Trophoblast cell (in vitro differentiated cells and primary cell): ENCODE measurements at regions not wholly inside any gene's neighbourhood (a gene's known extent, or its start where the extent isn't known, plus 50 kb on each side); places are given as distances from the start of the nearest gene placed in this dataset.

Source experiments
- DNase-seq, 2 donors: peaks; one replicate each; pipeline ENCODE4 v3.0.0-alpha.2; 2016
- H2AFZ ChIP-seq: 2 replicates; pipeline ENCODE4 v1.6.1; 2013; ENCODE audit warnings: low read length, moderate library complexity, mild to moderate bottlenecking; ENCODE audit not compliant: insufficient read depth, poor library complexity
- H2AK5ac ChIP-seq: 2 replicates; pipeline ENCODE4 v1.6.1; 2013; ENCODE audit warnings: mild to moderate bottlenecking, low read length
- H2BK120ac ChIP-seq: 2 replicates; pipeline ENCODE4 v1.6.1; 2013; ENCODE audit warnings: low read length, mild to moderate bottlenecking, moderate library complexity; ENCODE audit not compliant: insufficient read depth, poor library complexity
- H2BK12ac ChIP-seq: 2 replicates; pipeline ENCODE4 v1.6.1; 2013; ENCODE audit warnings: mild to moderate bottlenecking, low read length, moderate library complexity
- H2BK5ac ChIP-seq: 2 replicates; pipeline ENCODE4 v1.6.1; 2013; ENCODE audit warnings: low read length, low read depth, moderate library complexity, mild to moderate bottlenecking; ENCODE audit not compliant: poor library complexity
- H3K14ac ChIP-seq: 2 replicates; pipeline ENCODE4 v1.6.1; 2013; ENCODE audit warnings: mild to moderate bottlenecking, low read length
- H3K18ac ChIP-seq: 2 replicates; pipeline ENCODE4 v1.6.1; 2013; ENCODE audit warnings: mild to moderate bottlenecking, low read length
- H3K23ac ChIP-seq: 2 replicates; pipeline ENCODE4 v1.6.1; 2013; ENCODE audit warnings: low read length
- H3K27ac ChIP-seq: 2 replicates; pipeline ENCODE4 v1.5.1; 2013; ENCODE audit warnings: low read depth, mild to moderate bottlenecking, inconsistent platforms, low read length, moderate library complexity
- H3K27me3 ChIP-seq: 2 replicates; pipeline ENCODE4 v1.6.1; 2013; ENCODE audit warnings: inconsistent platforms, mild to moderate bottlenecking, low read length, moderate library complexity; ENCODE audit not compliant: insufficient read depth
- H3K36me3 ChIP-seq, 2 experiments: 1 replicate in 1 of 2; 2 replicates in 1 of 2; pipeline ENCODE4 v1.6.1; 2013; ENCODE audit warnings: low read length in 2 of 2, mild to moderate bottlenecking in 2 of 2, moderate library complexity in 1 of 2; ENCODE audit not compliant: insufficient read depth in 2 of 2, control insufficient read depth in 1 of 2
- H3K4ac ChIP-seq: 2 replicates; pipeline ENCODE4 v1.6.1; 2013; ENCODE audit warnings: low read depth, mild to moderate bottlenecking, low read length, moderate library complexity
- H3K4me1 ChIP-seq, 2 experiments: 1 replicate in 1 of 2; 2 replicates in 1 of 2; pipeline ENCODE4 v1.6.1; 2013; ENCODE audit warnings: low read length in 2 of 2, mild to moderate bottlenecking in 2 of 2, moderate library complexity in 1 of 2; ENCODE audit not compliant: insufficient read depth in 2 of 2, control insufficient read depth in 1 of 2
- H3K4me2 ChIP-seq: 2 replicates; pipeline ENCODE4 v1.6.1; 2013; ENCODE audit warnings: inconsistent platforms, mild to moderate bottlenecking, low read length, moderate library complexity
- H3K4me3 ChIP-seq: 2 replicates; pipeline ENCODE4 v1.5.1; 2013; ENCODE audit warnings: mild to moderate bottlenecking, low read depth, low read length, inconsistent platforms
- H3K79me1 ChIP-seq: one replicate; pipeline ENCODE4 v1.6.1; 2013; ENCODE audit warnings: low read length
- H3K79me2 ChIP-seq: 2 replicates; pipeline ENCODE4 v1.6.1; 2013; ENCODE audit warnings: low read length, mild to moderate bottlenecking; ENCODE audit not compliant: control insufficient read depth, insufficient read depth, poor library complexity
- H3K9ac ChIP-seq: 2 replicates; pipeline ENCODE4 v1.6.1; 2013; ENCODE audit warnings: mild to moderate bottlenecking, low read length
- H3K9me3 ChIP-seq: 2 replicates; pipeline ENCODE4 v1.6.1; 2013; ENCODE audit warnings: low read depth, mild to moderate bottlenecking, control low read depth, inconsistent platforms, low read length; ENCODE audit not compliant: insufficient read depth
- H4K12ac ChIP-seq: 2 replicates; pipeline ENCODE4 v1.6.1; 2013; ENCODE audit warnings: low read depth, mild to moderate bottlenecking, low read length, moderate library complexity
- H4K8ac ChIP-seq: 2 replicates; pipeline ENCODE4 v1.6.1; 2013; ENCODE audit warnings: low read depth, mild to moderate bottlenecking, low read length, moderate library complexity
- H4K91ac ChIP-seq: one replicate; pipeline ENCODE4 v1.6.1; 2013; ENCODE audit warnings: low read depth, mild to moderate bottlenecking, low read length, moderate library complexity
- WGBS: extraction: QIAGEN DNeasy Blood & Tissue Kit; methylation state at CpG from one replicate; pipeline ENCODE4 v1.1.7; 2013; ENCODE audit warnings: missing lambda C conversion rate; ENCODE audit not compliant: insufficient read length, insufficient coverage; ENCODE audit errors: extremely low coverage; 5-methylcytosine and 5-hydroxymethylcytosine counted together

- Histone ChIP-seq H3K27me3 (no peaks in the 10 kb centered on the region), H2BK5ac (no peak overlapping the region), H3K23ac (no peak overlapping the region), H3K79me2 (no peaks in the 10 kb centered on the region), H3K4me1 (no peaks in the 10 kb centered on the region), H4K8ac (no peak overlapping the region), H3K4me3 (no peak overlapping the region), H3K18ac (no peak overlapping the region), H3K79me1 (no peaks in the 10 kb centered on the region), H3K36me3 (no peaks in the 10 kb centered on the region), H3K4ac (no peak overlapping the region), H2AK5ac (no peak overlapping the region), H4K91ac (no peak overlapping the region), H3K14ac (no peak overlapping the region), H3K9me3 (no peaks in the 10 kb centered on the region), H3K4me2 (no peak overlapping the region), H3K27ac (no peak overlapping the region), H3K9ac (no peak overlapping the region), H2BK12ac (no peak overlapping the region), H4K12ac (no peak overlapping the region), H2BK120ac (no peak overlapping the region), H2AFZ (no peak overlapping the region)
- no peak for DNase-seq
- no CpG with 5 or more reads among the region's 1 CpG for WGBS
These were observed 1585.5 kb upstream of the LRRTM3 start for GRCh38 chr10:65340340-65340739.

- no CpG with 5 or more reads among the region's 4 CpGs for WGBS
- no peak overlapping the region for H3K4me3 ChIP-seq
These were observed 1584.4 kb upstream of the LRRTM3 start for GRCh38 chr10:65341323-65341925.

GRCh38 chr10:65342245-65342644 lies 1583.6 kb upstream of the LRRTM3 start:
- Histone ChIP-seq H3K4ac (no peak overlapping the region), H3K27ac (no peak overlapping the region), H3K4me2 (no peak overlapping the region), H4K8ac (no peak overlapping the region), H3K27me3 (no peaks in the 10 kb centered on the region), H2BK5ac (no peak overlapping the region), H3K14ac (no peak overlapping the region), H3K9me3 (no peaks in the 10 kb centered on the region), H3K18ac (no peak overlapping the region), H2AFZ (no peak overlapping the region), H4K91ac (no peak overlapping the region), H3K9ac (no peak overlapping the region), H3K79me2 (no peaks in the 10 kb centered on the region), H2AK5ac (no peak overlapping the region), H3K36me3 (no peaks in the 10 kb centered on the region), H3K4me1 (no peaks in the 10 kb centered on the region), H3K23ac (no peak overlapping the region), H2BK12ac (no peak overlapping the region), H2BK120ac (no peak overlapping the region), H4K12ac (no peak overlapping the region), H3K79me1 (no peaks in the 10 kb centered on the region), H3K4me3 (no peak overlapping the region)
- no peak for DNase-seq
- WGBS = no CpG with 5 or more reads among the region's 1 CpG

More at GRCh38 chr10:65341323-65341925, 1584.4 kb upstream of the LRRTM3 start:
- DNase-seq = no peak
- H3K36me3 ChIP-seq = no peaks in the 10 kb centered on the region
- no peak overlapping the region for H4K91ac ChIP-seq
- H3K27me3 ChIP-seq = no peaks in the 10 kb centered on the region
- H2BK5ac ChIP-seq = no peak overlapping the region
- H3K4me1 ChIP-seq = no peaks in the 10 kb centered on the region
- H3K4ac ChIP-seq = no peak overlapping the region
- H3K79me2 ChIP-seq = no peaks in the 10 kb centered on the region
- H4K12ac ChIP-seq = no peak overlapping the region
- no peak overlapping the region for H3K14ac ChIP-seq
- H2AFZ ChIP-seq = no peak overlapping the region
- no peaks in the 10 kb centered on the region for H3K79me1 ChIP-seq
- H3K4me2 ChIP-seq = no peak overlapping the region
- no peak overlapping the region for H3K9ac ChIP-seq
- H4K8ac ChIP-seq = no peak overlapping the region
- no peaks in the 10 kb centered on the region for H3K9me3 ChIP-seq
- H3K23ac ChIP-seq = no peak overlapping the region
- no peak overlapping the region for H3K27ac ChIP-seq
- H2BK120ac ChIP-seq = no peak overlapping the region
- H2AK5ac ChIP-seq = no peak overlapping the region
- H2BK12ac ChIP-seq = no peak overlapping the region
- no peak overlapping the region for H3K18ac ChIP-seq

GRCh38 chr10:65346466-65346865 lies 1579.4 kb upstream of the LRRTM3 start:
- no peak overlapping the region for H3K18ac ChIP-seq
- H3K27ac ChIP-seq = no peak overlapping the region
- no peaks in the 10 kb centered on the region for H3K27me3 ChIP-seq
- no peak overlapping the region for H4K8ac ChIP-seq
- H2BK120ac ChIP-seq = no peak overlapping the region
- H3K23ac ChIP-seq = no peak overlapping the region
- H4K91ac ChIP-seq = no peak overlapping the region
- H3K4me3 ChIP-seq = no peak overlapping the region
- H2AFZ ChIP-seq = no peak overlapping the region
- H2AK5ac ChIP-seq = no peak overlapping the region
- no peak for DNase-seq
- H2BK5ac ChIP-seq = no peak overlapping the region
- H3K79me2 ChIP-seq = no peaks in the 10 kb centered on the region
- no peak overlapping the region for H3K4ac ChIP-seq
- H3K4me2 ChIP-seq = no peak overlapping the region
- H3K9me3 ChIP-seq = no peaks in the 10 kb centered on the region
- no peaks in the 10 kb centered on the region for H3K79me1 ChIP-seq
- no peaks in the 10 kb centered on the region for H3K4me1 ChIP-seq
- no CpG with 5 or more reads among the region's 3 CpGs for WGBS
- no peaks in the 10 kb centered on the region for H3K36me3 ChIP-seq
- no peak overlapping the region for H2BK12ac ChIP-seq
- no peak overlapping the region for H3K9ac ChIP-seq
- no peak overlapping the region for H4K12ac ChIP-seq
- H3K14ac ChIP-seq = no peak overlapping the region
